WERI-Rb-1 (cell line): ENCODE measurements at regions not wholly inside any gene's neighbourhood (a gene's known extent, or its start where the extent isn't known, plus 50 kb on each side); places are given as distances from the start of the nearest gene placed in this dataset.

Source experiments
- DNase-seq: peaks from one replicate; pipeline ENCODE4 v3.0.0-alpha.2; 2020
- H3K27ac ChIP-seq: fragments of 250-450 bp; sonication (Bioruptor Pico); 2 replicates; pipeline ENCODE4 v1.5.1; 2020; ENCODE audit warnings: mild to moderate bottlenecking, moderate library complexity
- H3K27me3 ChIP-seq: fragments of 250-450 bp; sonication (Bioruptor Pico); 2 replicates; pipeline ENCODE4 v1.5.1; 2021; ENCODE audit warnings: mild to moderate bottlenecking, low read depth, moderate library complexity; ENCODE audit not compliant: insufficient read depth, severe bottlenecking
- H3K36me3 ChIP-seq: fragments of 250-450 bp; sonication (Bioruptor Pico); 2 replicates; pipeline ENCODE4 v1.5.1; 2020; ENCODE audit warnings: mild to moderate bottlenecking, moderate library complexity
- H3K4me3 ChIP-seq: 2 replicates; pipeline ENCODE4 v1.5.1; 2011; ENCODE audit warnings: low read depth, mild to moderate bottlenecking, control low read depth, low read length
- H3K9me3 ChIP-seq: fragments of 250-450 bp; sonication (Bioruptor Pico); 2 replicates; pipeline ENCODE4 v1.5.1; 2021; ENCODE audit warnings: mild to moderate bottlenecking, moderate library complexity; ENCODE audit not compliant: severe bottlenecking
- CTCF ChIP-seq: IDR thresholded peaks from 2 replicates; pipeline ENCODE4 v1.5.1; 2011; ENCODE audit warnings: low read depth, mild to moderate bottlenecking, control low read depth, inconsistent platforms, low read length

GRCh38 chr5:30030101-30030500, 1163.4 kb upstream of the CDH6 start:
- H3K36me3 ChIP-seq = no peaks in the 10 kb centered on the region
- no peak for TF ChIP-seq CTCF
- no peak overlapping the region for H3K27ac ChIP-seq
- no peaks in the 10 kb centered on the region for H3K27me3 ChIP-seq
- no peak overlapping the region for H3K4me3 ChIP-seq
- no peak for DNase-seq
- H3K9me3 ChIP-seq = no peaks in the 10 kb centered on the region

GRCh38 chr5:30001826-30002225, 1191.7 kb upstream of the CDH6 start:
- H3K9me3 ChIP-seq = no peaks in the 10 kb centered on the region
- TF ChIP-seq CTCF = no peak

GRCh38 chr5:30000231-30000630, 1193.3 kb upstream of the CDH6 start:
- no peaks in the 10 kb centered on the region for H3K27me3 ChIP-seq
- no peaks in the 10 kb centered on the region for H3K36me3 ChIP-seq
- TF ChIP-seq CTCF = no peak
- DNase-seq = no peak
- H3K4me3 ChIP-seq = no peak overlapping the region
- H3K9me3 ChIP-seq = no peaks in the 10 kb centered on the region
- no peak overlapping the region for H3K27ac ChIP-seq

More at GRCh38 chr5:30001826-30002225, 1191.7 kb upstream of the CDH6 start:
- DNase-seq = no peak
- Histone ChIP-seq H3K4me3 (no peak overlapping the region), H3K36me3 (no peaks in the 10 kb centered on the region), H3K27me3 (no peaks in the 10 kb centered on the region), H3K27ac (no peak overlapping the region)

GRCh38 chr5:29995154-29995553, 1198.3 kb upstream of the CDH6 start:
- TF ChIP-seq CTCF = no peak
- Histone ChIP-seq H3K27ac (no peak overlapping the region), H3K9me3 (no peaks in the 10 kb centered on the region), H3K36me3 (no peaks in the 10 kb centered on the region), H3K4me3 (no peak overlapping the region), H3K27me3 (no peaks in the 10 kb centered on the region)
- no peak for DNase-seq

GRCh38 chr5:29994519-29994918, 1199.0 kb upstream of the CDH6 start:
- Histone ChIP-seq H3K27ac (no peak overlapping the region), H3K9me3 (no peaks in the 10 kb centered on the region), H3K4me3 (no peak overlapping the region), H3K36me3 (no peaks in the 10 kb centered on the region), H3K27me3 (no peaks in the 10 kb centered on the region)
- no peak for TF ChIP-seq CTCF
- no peak for DNase-seq

GRCh38 chr5:29993286-29993685, 1200.2 kb upstream of the CDH6 start:
- no peak for TF ChIP-seq CTCF
- Histone ChIP-seq H3K27me3 (no peaks in the 10 kb centered on the region), H3K27ac (no peak overlapping the region), H3K9me3 (no peaks in the 10 kb centered on the region), H3K4me3 (no peak overlapping the region), H3K36me3 (no peaks in the 10 kb centered on the region)
- DNase-seq = no peak
